Brain microvascular endothelial cell (primary cell): ENCODE measurements at regions not wholly inside any gene's neighbourhood (a gene's known extent, or its start where the extent isn't known, plus 50 kb on each side); places are given as distances from the start of the nearest gene placed in this dataset.

Source experiments
- DNase-seq: peaks from one replicate; pipeline ENCODE4 v3.0.0-alpha.2; 2020
- H3K27ac ChIP-seq: fragments of 250-450 bp; sonication (Bioruptor Pico); 2 replicates; pipeline ENCODE4 v1.5.1; 2020; ENCODE audit warnings: mild to moderate bottlenecking, moderate library complexity
- H3K27me3 ChIP-seq: fragments of 250-450 bp; sonication (Bioruptor Pico); replicated peaks from 2 replicates; pipeline ENCODE4 v1.5.1; 2020; ENCODE audit warnings: mild to moderate bottlenecking
- H3K36me3 ChIP-seq: fragments of 250-450 bp; sonication (Bioruptor Pico); replicated peaks from 2 replicates; pipeline ENCODE4 v1.5.1; 2020; ENCODE audit warnings: mild to moderate bottlenecking
- H3K4me3 ChIP-seq: 2 replicates; pipeline ENCODE4 v1.5.1; 2011; ENCODE audit warnings: low read depth, mild to moderate bottlenecking, control low read depth, low read length, moderate library complexity
- in situ Hi-C: cut with HindIII; loops from 2 replicates; pipeline ENCODE4 v1.10.0; 2017; ENCODE audit warnings: low sequenced_read_pairs, low pct_ligation_motif_present
- TF ChIP-seq, protein P1 (sequence below): IDR thresholded peaks from 2 replicates; pipeline ENCODE4 v1.5.1; 2011; ENCODE audit warnings: low read depth, mild to moderate bottlenecking, moderate library complexity, low read length, control low read depth, inconsistent platforms; ENCODE audit errors: missing control alignments

DNA sequence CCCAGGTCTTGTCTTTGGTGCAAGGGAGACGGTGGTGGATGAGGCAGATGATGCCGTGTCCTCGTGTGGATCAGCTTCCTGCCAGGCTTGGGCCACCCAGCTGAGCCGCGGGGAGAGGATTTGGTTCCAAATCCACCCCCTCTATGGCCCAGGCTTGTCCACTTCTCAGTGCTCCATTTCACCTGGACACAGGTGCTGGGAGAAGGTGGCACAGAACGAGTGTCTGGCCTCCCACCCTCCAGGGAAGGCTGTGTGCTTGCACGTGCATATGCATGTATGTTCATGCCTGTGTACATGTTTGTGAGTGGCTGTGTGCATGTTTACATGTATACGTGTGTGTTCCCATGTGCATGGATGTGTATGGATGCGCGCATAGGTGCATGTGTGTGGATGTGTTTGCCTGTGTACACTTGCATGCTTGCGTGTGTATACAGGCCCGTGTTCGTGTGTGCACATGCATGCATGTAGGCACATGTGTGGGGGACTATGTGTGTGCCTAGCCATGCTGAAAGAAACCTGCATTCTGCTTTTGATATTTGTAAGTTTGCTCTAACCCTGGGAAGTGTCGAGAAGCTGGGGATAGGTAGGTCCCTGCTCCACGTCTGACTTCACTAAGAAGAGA, 196.3 kb downstream of the IRF8 start:
- TF ChIP-seq, protein P1, sequence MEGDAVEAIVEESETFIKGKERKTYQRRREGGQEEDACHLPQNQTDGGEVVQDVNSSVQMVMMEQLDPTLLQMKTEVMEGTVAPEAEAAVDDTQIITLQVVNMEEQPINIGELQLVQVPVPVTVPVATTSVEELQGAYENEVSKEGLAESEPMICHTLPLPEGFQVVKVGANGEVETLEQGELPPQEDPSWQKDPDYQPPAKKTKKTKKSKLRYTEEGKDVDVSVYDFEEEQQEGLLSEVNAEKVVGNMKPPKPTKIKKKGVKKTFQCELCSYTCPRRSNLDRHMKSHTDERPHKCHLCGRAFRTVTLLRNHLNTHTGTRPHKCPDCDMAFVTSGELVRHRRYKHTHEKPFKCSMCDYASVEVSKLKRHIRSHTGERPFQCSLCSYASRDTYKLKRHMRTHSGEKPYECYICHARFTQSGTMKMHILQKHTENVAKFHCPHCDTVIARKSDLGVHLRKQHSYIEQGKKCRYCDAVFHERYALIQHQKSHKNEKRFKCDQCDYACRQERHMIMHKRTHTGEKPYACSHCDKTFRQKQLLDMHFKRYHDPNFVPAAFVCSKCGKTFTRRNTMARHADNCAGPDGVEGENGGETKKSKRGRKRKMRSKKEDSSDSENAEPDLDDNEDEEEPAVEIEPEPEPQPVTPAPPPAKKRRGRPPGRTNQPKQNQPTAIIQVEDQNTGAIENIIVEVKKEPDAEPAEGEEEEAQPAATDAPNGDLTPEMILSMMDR: no peak
- DNase-seq: no peak
- Histone ChIP-seq H3K36me3 (no peaks in the 10 kb centered on the region), H3K4me3 (no peak overlapping the region), H3K27ac (no peak overlapping the region), H3K27me3 (peaks cover 2% of the 10 kb centered on the region)
- in situ Hi-C loops: no loop called here

DNA sequence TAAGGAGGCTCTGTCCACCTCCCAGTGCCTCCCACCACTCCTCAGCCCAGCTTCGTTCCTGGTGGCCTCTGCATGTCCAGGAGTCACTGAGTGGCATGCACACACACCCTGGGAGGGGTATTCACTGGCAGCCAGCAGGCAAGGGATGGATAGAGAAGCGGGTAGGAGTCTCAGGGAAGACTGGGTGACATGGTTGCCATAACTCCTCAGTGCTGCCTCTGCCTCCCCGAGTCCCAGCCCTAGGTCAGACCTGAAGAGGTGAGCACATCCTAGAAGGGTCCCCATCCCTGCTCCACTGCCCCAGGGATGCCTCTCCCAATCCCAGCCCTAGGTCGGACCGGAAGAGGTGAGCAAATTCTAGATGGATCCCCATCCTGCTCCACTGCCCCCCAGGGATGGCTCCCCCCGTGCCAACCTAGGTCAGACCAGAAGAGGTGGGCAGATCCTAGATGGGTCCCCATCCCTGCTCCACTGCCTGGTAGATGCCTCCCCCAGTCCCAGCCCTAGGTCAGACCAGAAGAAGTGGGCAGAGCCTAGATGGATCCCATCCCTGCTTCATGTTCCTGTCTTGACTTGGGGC, 197.0 kb downstream of the IRF8 start:
- Histone ChIP-seq H3K27ac (no peak overlapping the region), H3K4me3 (no peak overlapping the region), H3K36me3 (no peaks in the 10 kb centered on the region), H3K27me3 (peaks cover 2% of the 10 kb centered on the region)
- in situ Hi-C loops: no loop called here
- TF ChIP-seq, protein P1: no peak
- DNase-seq: no peak

DNA sequence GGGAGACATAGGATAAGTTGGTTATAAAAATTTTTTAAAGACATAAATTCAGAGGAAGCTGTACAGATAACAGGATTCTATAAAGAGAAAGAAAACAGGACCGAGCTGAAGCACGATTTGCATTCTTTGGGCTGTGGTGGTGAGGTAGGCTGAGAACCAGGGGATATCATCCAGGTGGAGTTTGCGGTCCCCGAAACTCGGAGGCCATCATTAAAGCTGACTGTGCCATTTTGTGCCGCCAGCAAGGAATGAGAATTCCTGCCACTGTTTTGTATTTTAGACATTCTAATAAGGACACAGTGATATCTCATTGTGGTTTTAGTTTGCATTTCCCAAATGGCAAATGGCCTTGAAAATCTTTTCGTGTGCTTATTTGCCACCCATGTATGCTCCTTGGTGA, 197.9 kb downstream of the IRF8 start:
- TF ChIP-seq, protein P1: no peak
- Histone ChIP-seq H3K4me3 (no peak overlapping the region), H3K36me3 (no peaks in the 10 kb centered on the region), H3K27me3 (peaks cover 2% of the 10 kb centered on the region), H3K27ac (no peak overlapping the region)
- in situ Hi-C loops: no loop called here
- DNase-seq: no peak

DNA sequence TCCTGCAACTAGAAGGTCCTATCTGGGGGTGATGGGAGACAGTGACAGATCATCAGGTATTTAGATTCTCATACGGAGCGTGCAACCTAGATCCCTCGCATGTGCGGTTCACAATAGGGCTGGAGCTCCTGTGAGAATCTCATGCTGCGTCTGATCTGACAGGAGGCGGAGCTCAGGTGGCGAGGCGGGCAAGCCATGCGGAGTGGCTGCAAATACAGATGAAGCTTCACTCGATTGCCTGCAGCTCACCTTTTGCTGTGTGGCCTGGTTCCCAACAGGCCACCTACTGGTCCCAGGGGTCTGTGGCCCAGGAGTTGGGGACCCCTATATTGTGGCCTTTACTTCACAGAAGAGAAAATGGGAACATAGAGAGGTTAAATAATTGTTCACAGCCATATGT, 200.4 kb downstream of the IRF8 start:
- no peak for DNase-seq
- Histone ChIP-seq H3K4me3 (no peak overlapping the region), H3K27me3 (peaks cover 2% of the 10 kb centered on the region), H3K27ac (no peak overlapping the region), H3K36me3 (no peaks in the 10 kb centered on the region)
- TF ChIP-seq, protein P1: no peak
- in situ Hi-C loops: no loop called here

DNA sequence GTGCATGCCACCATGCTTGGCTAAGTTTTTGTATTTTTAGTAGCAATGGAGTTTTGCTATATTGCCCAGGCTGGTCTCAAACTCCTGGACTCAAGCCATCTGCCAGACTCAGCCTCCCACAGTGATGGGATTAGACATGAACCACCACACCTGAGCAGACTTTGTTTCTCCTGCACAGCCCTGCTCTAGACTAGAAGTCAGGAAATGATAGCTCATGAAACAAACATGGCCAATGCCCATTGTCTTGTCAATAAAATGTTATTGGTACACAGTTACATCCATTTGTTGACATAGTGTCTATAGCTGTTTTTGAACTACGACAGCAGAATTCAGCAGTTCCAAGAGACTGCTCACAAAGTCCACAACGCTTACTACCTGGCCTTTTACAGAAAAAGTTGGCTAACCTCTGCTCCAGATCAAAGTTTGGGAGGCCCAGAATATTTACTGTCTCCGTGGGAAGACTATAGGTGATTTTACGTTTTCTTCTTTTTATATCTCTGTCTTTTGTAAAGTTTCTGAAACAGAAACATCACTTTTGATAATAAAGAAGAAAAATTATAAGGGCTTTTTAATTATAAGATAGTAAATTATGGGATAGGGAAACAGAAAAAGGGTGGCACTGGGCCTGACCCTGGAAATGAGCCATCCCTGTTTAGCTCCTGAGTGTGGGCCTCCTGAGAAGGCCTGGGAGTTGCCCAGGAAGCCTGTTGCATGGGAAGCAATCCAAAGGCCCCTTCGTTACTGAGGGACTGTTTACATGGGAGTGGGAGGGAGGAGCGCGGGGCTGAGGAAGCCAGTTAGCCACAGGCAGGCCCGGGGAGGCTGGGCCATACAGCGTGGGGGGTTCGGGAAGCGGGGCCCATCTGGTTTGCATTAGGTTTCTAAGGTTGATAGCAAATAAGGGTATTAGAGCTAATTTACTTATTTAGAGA, 201.5 kb downstream of the IRF8 start:
- TF ChIP-seq, protein P1: no peak
- Histone ChIP-seq H3K27me3 (peaks cover 2% of the 10 kb centered on the region), H3K4me3 (no peak overlapping the region), H3K27ac (no peak overlapping the region), H3K36me3 (no peaks in the 10 kb centered on the region)
- no peak for DNase-seq
- in situ Hi-C loops: no loop called here
